H9 (cell line): ENCODE measurements at regions not wholly inside any gene's neighbourhood (a gene's known extent, or its start where the extent isn't known, plus 50 kb on each side); places are given as distances from the start of the nearest gene placed in this dataset.

ENCODE experiments used
- DNase-seq: peaks from one replicate; pipeline ENCODE4 v3.0.0-alpha.2; 2017
- H2AFZ ChIP-seq: one replicate; pipeline ENCODE4 v1.6.1; 2013; ENCODE audit warnings: mild to moderate bottlenecking, low read length, control low read depth, moderate library complexity
- H2AK5ac ChIP-seq: 2 replicates; pipeline ENCODE4 v1.6.1; 2013; ENCODE audit warnings: low read length, control low read depth, mixed read lengths; ENCODE audit not compliant: insufficient read length
- H2BK120ac ChIP-seq: one replicate; pipeline ENCODE4 v1.6.1; 2013; ENCODE audit warnings: low read depth, mild to moderate bottlenecking, low read length, control low read depth, inconsistent platforms; ENCODE audit not compliant: poor library complexity, severe bottlenecking
- H2BK12ac ChIP-seq: 2 replicates; pipeline ENCODE4 v1.6.1; 2013; ENCODE audit warnings: low read length, control low read depth, mixed read lengths, low read depth; ENCODE audit not compliant: insufficient read length
- H2BK15ac ChIP-seq: 2 replicates; pipeline ENCODE4 v1.6.1; 2013; ENCODE audit warnings: low read depth, low read length, control low read depth
- H2BK20ac ChIP-seq: one replicate; pipeline ENCODE4 v1.6.1; 2013; ENCODE audit warnings: low read depth, mild to moderate bottlenecking, low read length, control low read depth, inconsistent platforms; ENCODE audit not compliant: poor library complexity, severe bottlenecking
- H2BK5ac ChIP-seq: 2 replicates; pipeline ENCODE4 v1.6.1; 2013; ENCODE audit warnings: low read length, control low read depth, mixed read lengths; ENCODE audit not compliant: insufficient read length
- H3K14ac ChIP-seq: 2 replicates; pipeline ENCODE4 v1.6.1; 2013; ENCODE audit warnings: low read length, control low read depth; ENCODE audit not compliant: insufficient read depth
- H3K18ac ChIP-seq: 2 replicates; pipeline ENCODE4 v1.6.1; 2013; ENCODE audit warnings: low read depth, mild to moderate bottlenecking, mixed read lengths, low read length, control low read depth; ENCODE audit not compliant: insufficient read length
- H3K23ac ChIP-seq: 2 replicates; pipeline ENCODE4 v1.6.1; 2013; ENCODE audit warnings: low read length, control low read depth, mixed read lengths, low read depth; ENCODE audit not compliant: insufficient read length
- H3K23me2 ChIP-seq: 2 replicates; pipeline ENCODE4 v1.6.1; 2013; ENCODE audit warnings: low read depth, mild to moderate bottlenecking, mixed read lengths, low read length, control low read depth; ENCODE audit not compliant: insufficient read length, poor library complexity, severe bottlenecking
- H3K27ac ChIP-seq: 2 replicates; pipeline ENCODE4 v1.5.1; 2013; ENCODE audit warnings: low read length, control low read depth, mixed read lengths, low read depth; ENCODE audit not compliant: insufficient read length
- H3K27me3 ChIP-seq: 2 replicates; pipeline ENCODE4 v1.6.1; 2013; ENCODE audit warnings: low read length, control low read depth, inconsistent platforms; ENCODE audit not compliant: insufficient read depth
- H3K4ac ChIP-seq: 2 replicates; pipeline ENCODE4 v1.6.1; 2013; ENCODE audit warnings: low read depth, mild to moderate bottlenecking, control low read depth, inconsistent platforms, low read length, moderate library complexity
- H3K4me1 ChIP-seq: 2 replicates; pipeline ENCODE4 v1.6.1; 2013; ENCODE audit warnings: low read length, control low read depth, inconsistent platforms; ENCODE audit not compliant: insufficient read depth
- H3K4me2 ChIP-seq: 2 replicates; pipeline ENCODE4 v1.6.1; 2013; ENCODE audit warnings: low read length, control low read depth, mixed read lengths; ENCODE audit not compliant: insufficient read length, insufficient read depth
- H3K56ac ChIP-seq: 2 replicates; pipeline ENCODE4 v1.6.1; 2013; ENCODE audit warnings: low read depth, mild to moderate bottlenecking, mixed read lengths, low read length, control low read depth; ENCODE audit not compliant: insufficient read length
- H3K79me1 ChIP-seq: 2 replicates; pipeline ENCODE4 v1.6.1; 2013; ENCODE audit warnings: low read depth, mild to moderate bottlenecking, moderate library complexity, low read length, control low read depth, inconsistent platforms; ENCODE audit not compliant: insufficient read depth, poor library complexity, severe bottlenecking
- H3K79me2 ChIP-seq: 2 replicates; pipeline ENCODE4 v1.6.1; 2013; ENCODE audit warnings: low read length, control low read depth, inconsistent platforms; ENCODE audit not compliant: insufficient read depth
- H3K9ac ChIP-seq: 2 replicates; pipeline ENCODE4 v1.6.1; 2013; ENCODE audit warnings: low read length, control low read depth, mixed read lengths; ENCODE audit not compliant: insufficient read length; ENCODE audit errors: extremely low read depth
- H3K9me3 ChIP-seq: one replicate; pipeline ENCODE4 v1.6.1; 2013; ENCODE audit warnings: low read depth, low read length, inconsistent platforms; ENCODE audit not compliant: control insufficient read depth
- H3T11ph ChIP-seq: one replicate; pipeline ENCODE4 v1.6.1; 2013; ENCODE audit warnings: mild to moderate bottlenecking, low read length, control low read depth, inconsistent platforms
- H4K20me1 ChIP-seq: one replicate; pipeline ENCODE4 v1.6.1; 2013; ENCODE audit not compliant: control insufficient read depth, insufficient read length, insufficient read depth
- H4K5ac ChIP-seq: 2 replicates; pipeline ENCODE4 v1.6.1; 2013; ENCODE audit warnings: low read depth, mild to moderate bottlenecking, mixed read lengths, low read length, control low read depth; ENCODE audit not compliant: insufficient read length
- H4K8ac ChIP-seq: replicated peaks from 2 replicates; pipeline ENCODE4 v1.6.1; 2013; ENCODE audit warnings: low read length, control low read depth, mixed read lengths, low read depth; ENCODE audit not compliant: insufficient read length
- H4K91ac ChIP-seq: 2 replicates; pipeline ENCODE4 v1.6.1; 2013; ENCODE audit warnings: low read depth, mild to moderate bottlenecking, moderate library complexity, mixed read lengths, low read length, control low read depth; ENCODE audit not compliant: insufficient read length
- H3K27ac Mint-ChIP-seq, 3 experiments: 2 replicates in 2 of 3; 3 replicates in 1 of 3; pipeline ENCODE4 v1.8.0; 2020 to 2021; ENCODE audit warnings: mixed read lengths in 3 of 3, mild to moderate bottlenecking in 1 of 3, moderate library complexity in 1 of 3
- H3K27me3 Mint-ChIP-seq: 2 replicates; pipeline ENCODE4 v1.8.0; 2021; ENCODE audit warnings: low read depth, mild to moderate bottlenecking, moderate library complexity, mixed read lengths
- H3K36me3 Mint-ChIP-seq, 3 experiments: 2 replicates in 2 of 3; 3 replicates in 1 of 3; pipeline ENCODE4 v1.8.0; 2020 to 2021; ENCODE audit warnings: low read depth in 3 of 3, mixed read lengths in 3 of 3; ENCODE audit not compliant: insufficient read depth in 1 of 3
- H3K4me1 Mint-ChIP-seq, 2 experiments: 2 replicates each; pipeline ENCODE4 v1.8.0; 2020; ENCODE audit warnings: mixed read lengths in 2 of 2
- H3K4me3 Mint-ChIP-seq, 2 experiments: 2 replicates in 1 of 2; 3 replicates in 1 of 2; pipeline ENCODE4 v1.8.0; 2020 to 2021; ENCODE audit warnings: mild to moderate bottlenecking in 2 of 2, mixed read lengths in 2 of 2, moderate library complexity in 1 of 2
- H3K9me3 Mint-ChIP-seq, 2 experiments: 2 replicates in 1 of 2; 3 replicates in 1 of 2; pipeline ENCODE4 v1.8.0; 2020; ENCODE audit warnings: mild to moderate bottlenecking in 2 of 2, mixed read lengths in 2 of 2, moderate library complexity in 1 of 2
- CTCF ChIP-seq: fragments of 200-600 bp; sonication (generic); conservative IDR thresholded peaks from 3 replicates; pipeline ENCODE4 v1.8.0; 2021; ENCODE audit warnings: antibody characterized with exemption, mild to moderate bottlenecking
- WGBS: extraction: QIAGEN DNeasy Blood & Tissue Kit; methylation state at CpG from one replicate; pipeline ENCODE4 v1.1.7; 2013; ENCODE audit warnings: missing lambda C conversion rate, low lambda C conversion rate, mixed read lengths; ENCODE audit not compliant: insufficient read length; ENCODE audit errors: extremely low coverage; 5-methylcytosine and 5-hydroxymethylcytosine counted together

DNA sequence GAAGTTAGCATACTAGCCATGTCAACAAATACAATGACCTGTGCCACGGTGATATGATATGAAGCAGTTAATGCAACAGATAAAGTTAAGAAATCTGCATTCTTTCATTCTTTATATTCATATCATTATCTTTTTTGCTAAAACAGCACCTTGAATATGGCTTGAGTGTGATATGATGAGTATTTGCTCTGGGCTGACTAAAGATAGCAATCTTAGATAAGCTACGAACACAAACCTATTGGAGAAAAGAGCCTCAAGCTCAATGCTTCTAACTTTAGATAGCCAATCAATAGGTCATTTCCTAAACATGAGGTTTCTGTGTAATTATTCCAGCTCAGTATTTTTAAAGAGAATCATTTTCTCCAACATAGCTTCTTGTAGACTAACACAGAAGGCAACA, 61.7 kb downstream of the NR2F1 start:
- H3K27ac Mint-ChIP-seq, result no peak overlapping the region
- H3K18ac ChIP-seq, result no peak overlapping the region
- H4K91ac ChIP-seq, result no peak overlapping the region
- H3K27me3 ChIP-seq, result no peaks in the 10 kb centered on the region
- WGBS, result no CpG with 5 or more reads among the region's 2 CpGs
- H2BK20ac ChIP-seq, result no peak overlapping the region
- H2AFZ ChIP-seq, result no peak overlapping the region
- H3T11ph ChIP-seq, result no peak overlapping the region
- no peak overlapping the region for H4K5ac ChIP-seq
- H3K4me1 ChIP-seq, result no peaks in the 10 kb centered on the region
- no peaks in the 10 kb centered on the region for H3K79me1 ChIP-seq
- H3K27ac ChIP-seq, result no peak overlapping the region
- peaks cover 0 to 4% of the 10 kb centered on the region in 2 experiments; a peak in 2 of 4 replicates for H3K4me1 Mint-ChIP-seq
- no peak overlapping the region for H4K8ac ChIP-seq
- no peak for TF ChIP-seq CTCF
- no peak overlapping the region for H3K9ac ChIP-seq
- no peaks in the 10 kb centered on the region for H4K20me1 ChIP-seq
- no peak overlapping the region for H3K56ac ChIP-seq
- H3K23ac ChIP-seq, result no peak overlapping the region
- no peak overlapping the region for H2BK15ac ChIP-seq
- no peaks in the 10 kb centered on the region for H3K79me2 ChIP-seq
- no peaks in the 10 kb centered on the region for H3K27me3 Mint-ChIP-seq
- no peaks in the 10 kb centered on the region for H3K9me3 ChIP-seq
- H3K36me3 Mint-ChIP-seq, result no peaks in the 10 kb centered on the region
- H3K4me2 ChIP-seq, result no peak overlapping the region
- no peak overlapping the region for H3K4me3 Mint-ChIP-seq
- DNase-seq, result no peak
- H3K14ac ChIP-seq, result no peak overlapping the region
- no peak overlapping the region for H2BK5ac ChIP-seq
- H2BK120ac ChIP-seq, result no peak overlapping the region
- no peak overlapping the region for H2BK12ac ChIP-seq
- H2AK5ac ChIP-seq, result no peak overlapping the region
- H3K23me2 ChIP-seq, result no peaks in the 10 kb centered on the region
- no peak overlapping the region for H3K4ac ChIP-seq
- no peaks in the 10 kb centered on the region for H3K9me3 Mint-ChIP-seq
